SK-N-SH (cell line): ENCODE measurements at regions not wholly inside any gene's neighbourhood (a gene's known extent, or its start where the extent isn't known, plus 50 kb on each side); places are given as distances from the start of the nearest gene placed in this dataset.

ENCODE experiments used
- CTCF ChIA-PET: fragments of 300-600, 350-600 bp; formaldehyde crosslinking; extraction: SDS; loops from one replicate; lab custom pipeline; 2021; lab: Yijun Ruan, JAX
- POLR2A ChIA-PET: fragments of 350-600 bp; sonication (Branson Sonifier 250); formaldehyde crosslinking; extraction: SDS; loops from one replicate; lab custom pipeline; 2020; ENCODE audit warnings: antibody characterized with exemption, inconsistent platforms; lab: Yijun Ruan, JAX
- DNase-seq: peaks from one replicate; pipeline ENCODE4 v3.0.0; 2012
- H2AFZ ChIP-seq: fragments of 200-600 bp; sonication (generic); 2 replicates; pipeline ENCODE4 v1.8.1; 2016; ENCODE audit warnings: antibody characterized with exemption, mild to moderate bottlenecking, low read depth
- H3F3A ChIP-seq: fragments of 200-600 bp; sonication (generic); replicated peaks from 2 replicates; pipeline ENCODE3; 2016; ENCODE audit warnings: antibody characterized with exemption, mild to moderate bottlenecking; ENCODE audit not compliant: insufficient read depth
- H3K27ac ChIP-seq, 2 experiments: fragments of 200-500 bp in 1 of 2; fragments of 200-600 bp in 1 of 2; sonication (Bioruptor generic) in 1 of 2; sonication (generic), shearing (Covaris generic) in 1 of 2; 2 replicates each; pipeline versions ENCODE4 v1.5.1 to v1.6.1; 2014 to 2016; ENCODE audit warnings: low read depth in 2 of 2, inconsistent platforms in 1 of 2, low read length in 1 of 2, mild to moderate bottlenecking in 1 of 2, mixed read lengths in 1 of 2
- H3K27me3 ChIP-seq: fragments of 200-600 bp; sonication (generic), shearing (Covaris generic); 2 replicates; pipeline ENCODE4 v1.6.1; 2016; ENCODE audit warnings: mixed run types; ENCODE audit not compliant: insufficient read depth
- H3K36me3 ChIP-seq, 2 experiments: fragments of 200-500 bp in 1 of 2; fragments of 200-600 bp in 1 of 2; sonication (Bioruptor generic) in 1 of 2; sonication (generic) in 1 of 2; replicated peaks in 1 of 2; 2 replicates each; pipeline versions ENCODE3 to v1.5.1; 2014 to 2016; ENCODE audit warnings: low read length in 1 of 2, mild to moderate bottlenecking in 1 of 2; ENCODE audit not compliant: insufficient read depth in 2 of 2, control insufficient read depth in 1 of 2
- H3K4me1 ChIP-seq, 2 experiments: fragments of 200-500 bp in 1 of 2; fragments of 200-600 bp in 1 of 2; sonication (Bioruptor generic) in 1 of 2; sonication (generic), shearing (Covaris generic) in 1 of 2; 2 replicates each; pipeline versions ENCODE4 v1.5.1 to v1.6.1; 2014 to 2016; ENCODE audit warnings: low read depth in 1 of 2, low read length in 1 of 2, mixed run types in 1 of 2; ENCODE audit not compliant: insufficient read depth in 2 of 2, control insufficient read depth in 1 of 2
- H3K4me2 ChIP-seq: fragments of 200-600 bp; sonication (generic), shearing (Covaris generic); 2 replicates; pipeline ENCODE4 v1.6.1; 2017; ENCODE audit warnings: mixed run types
- H3K4me3 ChIP-seq, 2 experiments: fragments of 200-500 bp in 1 of 2; fragments of 200-600 bp in 1 of 2; sonication (Bioruptor generic) in 1 of 2; sonication (generic), shearing (Covaris generic) in 1 of 2; 2 replicates each; pipeline versions ENCODE4 v1.5.1 to v1.8.1; 2014 to 2016; ENCODE audit warnings: low read depth in 2 of 2, inconsistent platforms in 1 of 2, low read length in 1 of 2, mild to moderate bottlenecking in 1 of 2, mixed read lengths in 1 of 2, moderate library complexity in 1 of 2
- H3K79me2 ChIP-seq: fragments of 200-600 bp; sonication (generic); 2 replicates; pipeline ENCODE4 v1.8.1; 2017; ENCODE audit warnings: mild to moderate bottlenecking; ENCODE audit not compliant: insufficient read depth
- H3K9ac ChIP-seq: fragments of 200-600 bp; sonication (generic); 2 replicates; pipeline ENCODE4 v1.6.1; 2017; ENCODE audit warnings: mixed run types
- H3K9me2 ChIP-seq: fragments of 200-600 bp; sonication (generic); 2 replicates; pipeline ENCODE4 v1.6.1; 2017; ENCODE audit warnings: mixed run types
- H3K9me3 ChIP-seq: fragments of 200-600 bp; sonication (generic); 2 replicates; pipeline ENCODE4 v1.6.1; 2017; ENCODE audit warnings: mixed run types, mild to moderate bottlenecking, moderate library complexity
- H4K20me1 ChIP-seq: fragments of 200-600 bp; sonication (generic); 2 replicates; pipeline ENCODE4 v1.6.1; 2017; ENCODE audit warnings: mild to moderate bottlenecking, mixed run types; ENCODE audit not compliant: insufficient read depth
- CHD2 ChIP-seq: fragments of 150-350 bp; IDR thresholded peaks from 2 replicates; pipeline ENCODE4 v1.6.1; 2018; ENCODE audit warnings: low read length; ENCODE audit not compliant: partially characterized antibody
- CTCF ChIP-seq: fragments of 200-600 bp; sonication (generic); IDR thresholded peaks from 2 replicates; pipeline ENCODE4 v1.6.1; 2017; ENCODE audit warnings: antibody characterized with exemption, mild to moderate bottlenecking, moderate library complexity
- ELF1 ChIP-seq: IDR thresholded peaks from 2 replicates; pipeline ENCODE4 v1.4.0; 2012
- EP300 ChIP-seq, 2 experiments: IDR thresholded peaks; 2 replicates each; pipeline versions ENCODE4 v1.4.0 to v1.6.1; 2012; ENCODE audit warnings: borderline replicate concordance in 1 of 2, low read depth in 1 of 2, low read length in 1 of 2
- EZH2phosphoT487 ChIP-seq: fragments of 200-600 bp; sonication (generic); IDR thresholded peaks from 2 replicates; pipeline ENCODE4 v1.6.1; 2017; ENCODE audit warnings: low read depth, mixed run types, mild to moderate bottlenecking, antibody characterized with exemption, moderate library complexity, borderline replicate concordance
- GATA2 ChIP-seq: sonication (generic); formaldehyde crosslinking; IDR thresholded peaks from 2 replicates; pipeline ENCODE4 v1.5.0; 2020; ENCODE audit warnings: mild to moderate bottlenecking, missing genetic modification reagents
- JUND ChIP-seq: IDR thresholded peaks from 2 replicates; pipeline ENCODE4 v1.4.0; 2012
- MEF2A ChIP-seq: IDR thresholded peaks from 2 replicates; pipeline ENCODE4 v1.4.0; 2012; ENCODE audit warnings: low read depth, borderline replicate concordance
- MXI1 ChIP-seq: IDR thresholded peaks from 2 replicates; pipeline ENCODE4 v1.6.1; 2012; ENCODE audit warnings: mild to moderate bottlenecking, low read depth, low read length, improper control_type of control experiment
- NFIC ChIP-seq: IDR thresholded peaks from 2 replicates; pipeline ENCODE4 v1.4.0; 2012; ENCODE audit warnings: borderline replicate concordance
- POLR2AphosphoS5 ChIP-seq: IDR thresholded peaks from 2 replicates; pipeline ENCODE4 v1.6.1; 2012; ENCODE audit warnings: low read depth, low read length
- RAD21 ChIP-seq: IDR thresholded peaks from 2 replicates; pipeline ENCODE4 v1.6.1; 2012; ENCODE audit warnings: mild to moderate bottlenecking, low read length
- RCOR1 ChIP-seq: fragments of 150-350 bp; IDR thresholded peaks from 2 replicates; pipeline ENCODE4 v1.6.1; 2017; ENCODE audit warnings: antibody characterized with exemption, low read length
- REST ChIP-seq: IDR thresholded peaks from 2 replicates; pipeline ENCODE4 v1.6.1; 2012; ENCODE audit warnings: mild to moderate bottlenecking, low read depth, low read length, moderate library complexity
- SMC3 ChIP-seq: IDR thresholded peaks from 2 replicates; pipeline ENCODE4 v1.6.1; 2012; ENCODE audit warnings: low read depth, low read length, improper control_type of control experiment
- TEAD4 ChIP-seq: IDR thresholded peaks from 2 replicates; pipeline ENCODE4 v1.4.0; 2012; ENCODE audit warnings: mild to moderate bottlenecking, borderline replicate concordance; ENCODE audit not compliant: insufficient read depth
- ZBTB33 ChIP-seq: IDR thresholded peaks from 2 replicates; pipeline ENCODE4 v1.4.0; 2012; ENCODE audit warnings: low read depth, borderline replicate concordance
- WGBS: methylation state at CpG from one replicate; pipeline ENCODE4 v1.1.6; 2017; ENCODE audit warnings: low lambda C conversion rate; 5-methylcytosine and 5-hydroxymethylcytosine counted together
- TF ChIP-seq, protein P1 (sequence below): IDR thresholded peaks from 2 replicates; pipeline ENCODE4; 2012

DNA sequence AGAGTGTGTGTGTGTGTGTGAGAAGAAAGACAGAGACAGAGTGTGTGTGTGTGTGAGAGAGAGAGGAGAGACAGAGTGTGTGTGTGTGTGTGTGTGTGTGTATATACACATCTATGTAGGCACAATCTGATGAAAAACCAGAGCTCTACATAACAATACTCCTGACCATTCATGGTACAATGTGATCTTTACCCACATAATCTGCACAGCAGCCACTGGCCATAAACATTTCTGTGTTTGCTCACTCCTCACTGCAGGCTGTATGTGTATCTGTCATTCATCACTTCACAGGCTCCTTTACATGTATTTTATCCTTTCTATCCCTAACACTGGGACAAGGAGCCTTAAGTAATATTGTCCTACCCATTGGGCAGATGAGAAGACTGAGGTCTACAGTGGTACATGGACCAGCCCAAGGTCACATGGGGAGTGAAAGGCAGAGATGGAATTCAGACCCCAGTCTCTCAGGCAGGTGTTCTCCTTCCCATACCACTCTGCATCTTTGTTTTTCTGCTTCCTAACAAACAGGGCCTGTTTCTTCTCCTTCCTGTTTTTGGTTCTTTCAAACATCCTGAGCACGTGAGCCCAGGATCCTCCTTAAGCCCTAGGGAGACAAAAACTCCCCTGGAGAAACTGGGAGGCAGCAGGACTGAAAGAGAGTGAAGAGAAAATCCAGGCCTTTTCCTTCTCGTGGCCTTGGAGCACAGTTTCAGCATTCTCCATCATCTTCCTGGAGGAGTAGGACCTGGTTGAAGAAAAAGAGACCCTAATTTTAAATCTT, 201.7 kb upstream of the MSX2 start:
- Histone ChIP-seq H3K4me1 (peaks cover 0 to 11% of the 10 kb centered on the region in 2 experiments; a peak in 2 of 4 replicates), H3K9me3 (no peaks in the 10 kb centered on the region), H3K4me2 (no peak overlapping the region), H4K20me1 (no peaks in the 10 kb centered on the region), H3K36me3 (no peaks in the 10 kb centered on the region), H3K4me3 (no peak overlapping the region), H3K9me2 (no peaks in the 10 kb centered on the region), H2AFZ (no peak overlapping the region), H3K27ac (no peak overlapping the region), H3K9ac (no peak overlapping the region), H3K27me3 (no peaks in the 10 kb centered on the region), H3K79me2 (no peaks in the 10 kb centered on the region), H3F3A (no peaks in the 10 kb centered on the region)
- DNase-seq, result no peak
- POLR2A ChIA-PET, result no interaction called here
- TF ChIP-seq, protein P1, sequence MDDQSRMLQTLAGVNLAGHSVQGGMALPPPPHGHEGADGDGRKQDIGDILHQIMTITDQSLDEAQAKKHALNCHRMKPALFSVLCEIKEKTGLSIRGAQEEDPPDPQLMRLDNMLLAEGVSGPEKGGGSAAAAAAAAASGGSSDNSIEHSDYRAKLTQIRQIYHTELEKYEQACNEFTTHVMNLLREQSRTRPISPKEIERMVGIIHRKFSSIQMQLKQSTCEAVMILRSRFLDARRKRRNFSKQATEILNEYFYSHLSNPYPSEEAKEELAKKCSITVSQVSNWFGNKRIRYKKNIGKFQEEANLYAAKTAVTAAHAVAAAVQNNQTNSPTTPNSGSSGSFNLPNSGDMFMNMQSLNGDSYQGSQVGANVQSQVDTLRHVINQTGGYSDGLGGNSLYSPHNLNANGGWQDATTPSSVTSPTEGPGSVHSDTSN, result no peak
- TF ChIP-seq CTCF (no peak), JUND (no peak), REST (no peak), POLR2AphosphoS5 (no peak), RCOR1 (no peak), RAD21 (no peak), TEAD4 (no peak), NFIC (no peak), GATA2 (CRISPR knock-in tag) (no peak), ELF1 (no peak), SMC3 (no peak), EP300 (IDR thresholded peaks at IDR 0.05; ENCODE audit: borderline replicate concordance in 1 of 2, low read depth in 1 of 2, low read length in 1 of 2) (no peak), EZH2phosphoT487 (no peak), CHD2 (no peak), ZBTB33 (no peak), MEF2A (no peak), MXI1 (no peak)
- WGBS, result 76% methylated on average over 2 of the region's 2 CpGs
- CTCF ChIA-PET, result interaction anchor here (0.8 to 3.9 kb wide), 2 partner anchors 89 to 103 kb away, joined by 3 to 11 read pairs; no protein-coding TSS in a partner anchor
